ENCODE measurements at regions not wholly inside any gene's neighbourhood (a gene's known extent, or its start where the extent isn't known, plus 50 kb on each side); places are given as distances from the start of the nearest gene placed in this dataset.

GRCh38 chr4:177671387-177671786 is 229.2 kb upstream of the AGA start:
- no peaks in the 10 kb centered on the region for H3K9me3 ChIP-seq
- no peaks in the 10 kb centered on the region for H3K36me3 ChIP-seq
- no peak for DNase-seq
- no peak for ATAC-seq
- no peaks in the 10 kb centered on the region for H3K27me3 ChIP-seq
- no peaks in the 10 kb centered on the region for H3K4me1 ChIP-seq
- no peak for TF ChIP-seq CTCF (IDR thresholded peaks at IDR 0.05)
- no peak overlapping the region for H3K27ac ChIP-seq
- intact Hi-C loops (cut with DNase I): no loop called here
- no peak overlapping the region for H3K4me3 ChIP-seq

- ATAC-seq: no peak
- TF ChIP-seq CTCF (IDR thresholded peaks at IDR 0.05): no peak
- H3K4me3 ChIP-seq: no peak overlapping the region
- H3K36me3 ChIP-seq: no peaks in the 10 kb centered on the region
- no peaks in the 10 kb centered on the region for H3K27me3 ChIP-seq
- DNase-seq: no peak
- no peaks in the 10 kb centered on the region for H3K4me1 ChIP-seq
- H3K9me3 ChIP-seq: no peaks in the 10 kb centered on the region
- intact Hi-C loops (cut with DNase I): no loop called here
- H3K27ac ChIP-seq: no peak overlapping the region
Observed at GRCh38 chr4:177671845-177672244, 229.6 kb upstream of the AGA start.

GRCh38 chr4:177673985-177674489 is 231.8 kb upstream of the AGA start:
- ATAC-seq: no peak
- no peaks in the 10 kb centered on the region for H3K9me3 ChIP-seq
- intact Hi-C loops (cut with DNase I): no loop called here

GRCh38 chr4:177680308-177680707 is 238.1 kb upstream of the AGA start:
- H3K4me1 ChIP-seq: no peaks in the 10 kb centered on the region
- TF ChIP-seq CTCF (IDR thresholded peaks at IDR 0.05): no peak
- DNase-seq (no peak), ATAC-seq (no peak)
- no peak overlapping the region for H3K4me3 ChIP-seq
- no peaks in the 10 kb centered on the region for H3K9me3 ChIP-seq
- no peaks in the 10 kb centered on the region for H3K27me3 ChIP-seq
- H3K36me3 ChIP-seq: no peaks in the 10 kb centered on the region
- H3K27ac ChIP-seq: no peak overlapping the region
- intact Hi-C loops (cut with DNase I): no loop called here

More at GRCh38 chr4:177673985-177674489, 231.8 kb upstream of the AGA start:
- Histone ChIP-seq H3K4me3 (no peak overlapping the region), H3K27me3 (no peaks in the 10 kb centered on the region), H3K36me3 (no peaks in the 10 kb centered on the region), H3K4me1 (no peaks in the 10 kb centered on the region), H3K27ac (no peak overlapping the region)
- TF ChIP-seq CTCF (IDR thresholded peaks at IDR 0.05): no peak
- no peak for DNase-seq

GRCh38 chr4:177681902-177682301 is 239.7 kb upstream of the AGA start:
- intact Hi-C loops (cut with DNase I): no loop called here
- DNase-seq: no peak
- H3K9me3 ChIP-seq: no peaks in the 10 kb centered on the region
- no peak overlapping the region for H3K27ac ChIP-seq
- H3K36me3 ChIP-seq: no peaks in the 10 kb centered on the region
- no peak for TF ChIP-seq CTCF (IDR thresholded peaks at IDR 0.05)
- no peaks in the 10 kb centered on the region for H3K4me1 ChIP-seq
- no peak for ATAC-seq
- H3K27me3 ChIP-seq: no peaks in the 10 kb centered on the region
- H3K4me3 ChIP-seq: no peak overlapping the region

GRCh38 chr4:177687117-177687516 is 244.9 kb upstream of the AGA start:
- no peak for ATAC-seq
- intact Hi-C loops (cut with DNase I): no loop called here
- H3K4me1 ChIP-seq: no peaks in the 10 kb centered on the region
- H3K27me3 ChIP-seq: no peaks in the 10 kb centered on the region
- H3K27ac ChIP-seq: no peak overlapping the region
- no peaks in the 10 kb centered on the region for H3K36me3 ChIP-seq
- H3K4me3 ChIP-seq: no peak overlapping the region
- no peaks in the 10 kb centered on the region for H3K9me3 ChIP-seq
- no peak for TF ChIP-seq CTCF (IDR thresholded peaks at IDR 0.05)
- no peak for DNase-seq
